DMS79 (cell line): ENCODE measurements at regions not wholly inside any gene's neighbourhood (a gene's known extent, or its start where the extent isn't known, plus 50 kb on each side); places are given as distances from the start of the nearest gene placed in this dataset.

Experiments used
- DNase-seq: peaks from one replicate; lab custom pipeline; 2025; lab: John Stamatoyannopoulos, UW

DNA sequence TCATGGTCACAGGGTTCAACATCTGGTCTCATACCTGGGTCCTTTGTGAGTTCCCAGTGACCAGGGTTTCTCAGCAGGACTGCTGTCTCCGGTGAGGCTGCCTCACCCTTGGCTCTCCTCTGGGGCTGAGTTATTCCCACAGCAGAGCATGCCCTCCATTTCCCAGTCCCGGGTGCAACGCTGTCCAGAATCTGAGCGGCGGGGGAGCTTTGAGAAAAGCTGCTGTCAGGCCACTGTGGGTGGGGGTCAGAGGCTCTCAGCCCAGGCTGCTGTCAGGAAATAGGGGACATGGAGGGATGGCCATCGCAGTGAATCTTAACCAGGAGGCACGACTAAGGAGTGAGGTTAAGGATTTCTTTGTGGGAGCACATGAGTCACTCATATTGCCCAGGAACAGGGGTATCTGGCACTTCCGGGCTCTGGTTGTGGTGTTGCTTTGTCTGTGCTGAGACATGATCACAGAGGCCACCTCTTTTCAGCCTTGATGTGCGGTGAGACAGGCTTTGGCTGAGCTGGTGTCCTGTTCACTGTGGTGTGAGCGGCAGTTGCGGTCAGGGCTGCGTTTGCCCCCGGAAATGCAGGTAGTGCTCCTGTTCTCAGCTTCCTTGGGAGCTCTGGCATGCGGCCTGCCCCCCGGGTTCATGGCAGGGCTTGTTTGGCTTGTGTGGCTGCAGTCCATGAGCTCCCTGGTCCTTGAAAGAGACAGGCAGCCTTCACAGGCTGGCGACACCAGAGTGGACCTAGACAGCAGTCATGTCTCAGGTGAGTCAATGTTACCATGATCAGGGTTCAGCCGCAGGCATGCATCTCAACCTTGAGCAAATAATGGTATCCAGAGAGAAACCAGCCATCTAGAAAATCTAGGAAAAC, 310.7 kb upstream of the MYT1L start:
- DNase-seq = no peak

DNA sequence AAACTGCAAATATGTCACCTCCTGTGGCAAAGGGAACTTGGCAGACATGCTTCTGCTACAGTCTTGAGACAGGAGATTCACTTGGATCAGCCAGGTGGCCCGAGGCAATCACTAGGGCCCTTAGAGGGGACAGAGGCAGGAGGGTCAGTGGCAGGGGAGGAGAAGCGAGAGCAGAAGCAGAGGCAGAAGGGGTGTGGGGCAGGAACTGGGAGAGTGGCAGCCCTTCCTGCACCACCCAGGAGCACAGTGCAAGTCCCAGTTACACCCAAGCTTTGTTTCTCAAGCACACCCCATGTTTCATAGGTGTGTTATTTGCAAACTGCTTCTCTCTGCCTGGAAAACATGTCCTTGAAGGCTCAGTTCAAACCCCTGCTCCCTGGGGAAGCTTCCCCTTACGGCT, 309.7 kb upstream of the MYT1L start:
- DNase-seq = no peak

GRCh38 chr2:2640371-2640770, 309.3 kb upstream of the MYT1L start:
- no peak for DNase-seq

GRCh38 chr2:2639251-2640139, 308.4 kb upstream of the MYT1L start:
- DNase-seq = peak; percentile 97

DNA sequence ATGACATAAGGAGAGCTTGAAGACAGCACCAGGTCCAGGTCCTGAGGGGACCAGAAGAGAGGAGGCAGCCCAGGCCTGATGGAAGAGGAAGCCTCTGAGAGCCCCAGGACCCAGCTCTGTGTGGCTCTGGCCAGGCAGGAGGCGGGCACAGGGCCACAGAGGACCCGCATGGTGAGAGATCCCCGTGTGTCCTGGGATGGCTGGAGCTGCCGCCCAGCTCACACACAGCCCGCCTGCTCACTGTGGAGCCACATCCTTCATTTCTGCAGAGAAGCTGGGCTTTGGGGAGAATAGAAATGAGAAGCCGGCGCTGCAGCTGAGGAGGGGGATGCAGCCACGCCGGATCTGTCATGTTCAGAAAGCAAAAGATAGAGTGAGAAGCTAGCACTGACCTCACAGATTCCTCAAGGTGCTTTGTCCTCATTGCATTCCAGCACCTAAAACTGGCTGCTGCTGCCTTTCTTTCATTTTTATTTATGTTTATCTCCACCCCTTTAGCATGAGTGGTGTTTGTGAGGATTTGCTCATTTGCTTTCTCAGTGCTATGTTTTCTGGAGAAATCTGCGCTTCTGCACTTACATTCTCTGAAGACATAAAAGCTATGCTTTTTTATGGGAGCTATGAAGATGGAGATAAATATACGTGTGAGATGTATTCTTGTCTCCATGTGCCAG, 307.6 kb upstream of the MYT1L start:
- no peak for DNase-seq

- DNase-seq = no peak
Observed at GRCh38 chr2:2636813-2637212, 305.7 kb upstream of the MYT1L start.

DNA sequence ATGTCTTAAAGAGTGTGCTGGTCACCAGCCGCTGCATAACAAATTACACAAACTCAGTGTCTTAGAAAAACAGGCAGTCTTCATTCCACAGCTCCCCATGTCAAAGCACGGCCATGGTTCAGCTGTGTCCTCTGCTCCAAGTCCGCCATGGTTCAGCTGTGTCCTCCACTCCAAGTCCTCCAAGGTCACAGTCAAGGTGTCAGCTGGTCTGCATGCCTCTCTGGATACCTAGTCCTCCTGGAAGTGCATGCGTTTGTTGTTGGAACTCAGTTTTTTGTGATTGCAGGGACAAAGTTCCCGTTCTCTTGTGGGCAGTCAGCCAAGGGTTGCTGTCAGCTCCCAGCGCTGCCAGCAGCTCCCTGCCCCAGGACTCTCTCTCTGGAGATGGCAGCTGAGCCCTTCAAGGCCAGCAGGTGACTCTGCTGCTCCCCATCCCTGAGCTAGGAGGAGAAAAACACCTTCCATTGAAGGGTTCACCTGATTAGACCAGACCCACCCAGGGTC, 304.0 kb upstream of the MYT1L start:
- no peak for DNase-seq

DNA sequence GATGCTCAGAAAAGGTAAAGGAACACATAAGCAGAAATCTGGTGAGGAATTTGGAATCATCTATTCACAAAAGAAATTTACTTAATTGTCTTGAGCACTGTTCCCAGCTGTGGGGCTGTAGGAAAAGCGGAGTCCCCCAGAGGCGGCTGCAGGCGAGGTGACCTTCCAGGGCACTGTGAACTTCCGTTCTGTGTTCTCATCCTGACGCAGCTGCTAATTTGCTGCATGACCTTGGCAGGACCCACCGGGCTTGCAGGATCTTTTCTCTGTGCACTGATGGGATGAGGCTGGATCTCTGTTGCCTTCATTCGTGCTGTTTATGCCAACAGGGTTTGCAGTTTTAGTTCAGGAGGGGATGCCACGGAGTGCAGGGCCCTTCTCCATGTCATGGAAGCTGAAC, 301.9 kb upstream of the MYT1L start:
- no peak for DNase-seq

GRCh38 chr2:2623939-2624338, 292.9 kb upstream of the MYT1L start:
- peak; percentile 21 for DNase-seq

DNA sequence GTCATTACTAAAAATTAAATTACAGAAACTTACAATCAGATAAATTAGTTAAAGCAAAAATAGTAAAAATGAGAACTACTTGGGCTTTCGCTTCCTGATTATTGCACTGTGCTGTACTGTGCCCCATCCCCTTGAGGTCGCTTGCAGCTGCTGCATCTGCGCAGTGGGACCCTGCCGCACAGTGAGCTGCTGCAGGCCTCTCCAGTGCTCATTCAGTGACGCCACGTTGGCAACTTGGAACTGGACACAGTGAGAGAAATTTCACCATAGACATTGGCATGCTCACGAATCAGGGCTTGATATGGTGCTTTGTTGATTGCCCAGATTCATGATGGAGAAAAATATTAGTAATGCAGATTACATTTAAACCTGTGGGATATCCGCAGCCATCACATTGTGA, 290.8 kb upstream of the MYT1L start:
- DNase-seq = no peak

DNA sequence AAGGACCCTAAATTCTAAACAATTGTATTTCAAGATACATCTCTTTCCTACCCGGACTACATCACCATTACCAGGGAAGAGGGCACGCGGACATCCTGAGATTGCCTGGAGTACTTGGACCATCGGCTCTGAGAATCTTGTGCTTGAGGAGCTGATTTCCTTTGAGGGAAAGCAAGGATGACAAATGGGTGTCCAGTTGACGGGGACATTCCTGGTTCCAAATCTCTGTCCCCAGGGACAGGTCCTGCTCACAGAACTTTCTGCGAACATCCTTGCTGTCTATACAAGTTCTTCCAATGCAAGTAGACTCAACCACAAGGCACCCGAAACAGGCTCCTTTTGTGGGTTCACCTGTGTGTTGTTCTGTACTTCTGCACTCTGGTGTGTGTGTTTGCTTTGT, 289.5 kb upstream of the MYT1L start:
- no peak for DNase-seq

DNA sequence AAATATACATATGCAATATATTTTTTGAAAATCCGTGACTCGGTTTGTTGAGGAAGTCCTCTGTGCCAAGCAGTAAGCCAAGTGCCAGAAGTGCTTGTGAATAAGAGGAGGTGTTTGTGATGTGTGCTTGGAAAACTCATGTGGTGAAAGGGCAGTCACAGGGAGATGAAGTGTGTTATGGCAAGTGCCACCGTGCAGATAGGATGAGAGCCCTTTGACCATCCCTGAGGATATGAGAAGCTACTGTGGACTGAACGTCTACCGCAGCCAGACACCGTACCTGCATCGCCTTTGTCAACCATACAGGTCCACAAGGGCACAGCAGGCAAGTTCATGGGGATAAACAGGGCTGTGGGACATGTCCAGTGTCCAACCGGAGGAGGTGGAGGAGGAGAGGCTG, 288.9 kb upstream of the MYT1L start:
- DNase-seq = no peak

DNA sequence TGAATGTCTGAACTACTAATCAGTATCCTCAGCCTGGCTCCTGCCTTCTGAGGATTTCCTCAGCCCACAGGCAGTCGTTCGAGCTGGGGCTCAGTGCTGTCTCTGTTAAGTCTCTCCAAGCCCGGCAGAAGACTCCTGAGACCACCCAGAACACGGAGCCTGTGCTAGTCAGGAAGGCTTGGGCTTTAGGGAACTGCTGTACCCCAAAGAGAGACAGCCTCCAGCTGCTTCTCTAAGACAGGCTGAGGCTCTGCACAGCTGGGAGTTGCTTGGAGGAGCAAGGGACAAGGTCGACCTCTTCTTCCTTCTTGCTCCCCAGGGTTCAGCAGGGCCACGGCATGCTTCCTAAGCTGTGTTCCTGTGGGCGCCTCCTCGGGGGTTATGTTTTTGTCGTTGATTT, 283.4 kb upstream of the MYT1L start:
- no peak for DNase-seq

DNA sequence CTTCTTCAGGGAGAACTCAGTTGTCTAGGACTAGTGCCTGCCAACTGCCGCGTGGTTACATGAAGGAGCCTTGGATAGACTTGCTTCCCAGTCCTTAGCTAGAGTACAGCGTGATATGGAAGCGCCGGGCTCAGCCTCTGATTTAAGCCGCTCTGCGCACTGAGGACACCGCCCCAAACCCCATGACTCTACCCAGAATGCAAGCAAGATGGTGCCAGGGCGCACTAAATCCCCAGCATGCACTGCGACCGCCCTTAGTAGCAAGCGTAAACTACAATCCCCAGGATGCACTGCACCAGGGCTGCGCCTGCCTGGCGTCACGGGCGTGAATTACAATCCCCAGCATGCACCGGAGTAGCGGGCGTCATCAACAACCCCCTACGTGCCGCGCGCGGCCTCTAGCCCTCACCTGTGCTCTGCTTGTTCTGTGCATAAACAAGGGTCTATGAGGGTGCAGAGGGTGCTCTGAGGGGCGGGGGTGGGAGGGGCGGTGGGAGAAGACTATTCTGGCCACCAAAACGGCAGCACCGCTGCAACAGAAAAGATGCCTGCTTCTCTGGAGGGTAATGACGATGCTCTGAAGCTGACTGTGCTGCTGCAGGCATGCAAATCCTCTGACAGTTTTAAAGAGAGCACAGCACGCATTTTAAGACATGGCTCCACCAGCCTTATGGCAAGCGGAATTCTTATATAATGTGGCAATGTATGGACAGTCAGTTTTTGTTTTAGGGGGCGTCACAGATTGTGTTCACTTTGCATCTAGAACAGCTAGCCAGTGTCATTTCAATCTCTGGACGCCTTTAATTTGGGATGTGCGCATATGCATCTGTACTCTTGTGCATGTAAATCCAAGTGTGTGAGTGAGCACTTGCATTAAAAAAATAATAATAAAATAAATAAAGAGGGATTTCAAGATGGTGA, 282.5 kb upstream of the MYT1L start:
- DNase-seq = no peak

DNA sequence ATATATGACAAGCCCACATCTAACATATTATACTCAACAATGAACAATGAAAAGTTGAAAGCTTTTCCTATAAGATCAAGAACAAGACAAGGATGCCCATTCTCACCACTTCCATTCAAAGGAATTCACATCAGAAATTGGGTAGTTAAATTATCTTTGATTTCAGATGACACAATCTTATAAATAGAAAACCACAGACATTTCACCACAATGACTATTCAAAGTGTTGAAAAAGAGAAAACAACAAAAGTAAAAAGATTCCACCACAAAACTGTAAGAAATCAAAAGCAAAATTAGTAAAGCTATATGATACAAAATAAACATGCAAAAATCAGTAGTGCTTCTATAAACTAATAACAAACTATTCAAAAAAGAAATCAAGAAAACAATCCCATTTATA, 279.7 kb upstream of the MYT1L start:
- no peak for DNase-seq

GRCh38 chr2:2600366-2600765, 269.3 kb upstream of the MYT1L start:
- no peak for DNase-seq

GRCh38 chr2:2599441-2599840, 268.4 kb upstream of the MYT1L start:
- DNase-seq = no peak

DNA sequence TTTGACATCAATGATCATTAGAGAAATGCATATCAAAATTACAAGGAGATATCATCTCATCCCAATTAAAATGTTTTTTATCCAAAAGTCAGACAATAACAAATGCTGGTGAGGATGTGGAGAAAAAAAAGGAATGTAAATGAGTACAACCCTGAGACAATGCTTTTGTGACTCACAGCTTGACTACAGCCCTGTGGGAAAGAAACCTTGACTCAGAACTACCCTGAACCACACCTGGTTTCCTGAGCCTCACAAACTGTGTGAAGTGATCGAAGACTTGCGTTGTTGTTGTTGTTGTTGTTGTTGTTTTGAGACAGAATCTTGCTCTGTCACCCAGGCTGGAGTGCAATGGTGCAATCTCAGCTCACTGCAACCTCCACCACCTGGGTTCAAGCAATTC, 266.6 kb upstream of the MYT1L start:
- no peak for DNase-seq

- DNase-seq = no peak
Observed at GRCh38 chr2:2591542-2591940, 260.5 kb upstream of the MYT1L start.

GRCh38 chr2:2590841-2591541, 259.9 kb upstream of the MYT1L start:
- DNase-seq = no peak

GRCh38 chr2:2590141-2590540, 259.1 kb upstream of the MYT1L start:
- no peak for DNase-seq
